Stomach (tissue), 4 donors: ENCODE measurements at regions not wholly inside any gene's neighbourhood (a gene's known extent, or its start where the extent isn't known, plus 50 kb on each side); places are given as distances from the start of the nearest gene placed in this dataset.

Source experiments
- CTCF ChIP-seq, 7 experiments: fragments of 450-650 bp in 4 of 7; fragments of 200-600 bp in 3 of 7; sonication (generic) in 3 of 7; IDR thresholded peaks; one replicate each; pipeline ENCODE4 v1.5.1; 2016 to 2019; ENCODE audit warnings: antibody characterized with exemption in 7 of 7, control low read depth in 2 of 7, mild to moderate bottlenecking in 1 of 7
- EP300 ChIP-seq: sonication (generic); formaldehyde crosslinking; IDR thresholded peaks from one replicate; pipeline ENCODE4 v1.6.1; 2017; ENCODE audit warnings: antibody characterized with exemption
- POLR2A ChIP-seq, 4 donors: fragments of 450-650 bp; IDR thresholded peaks; one replicate each; pipeline ENCODE4 v1.6.1; 2016; ENCODE audit warnings: antibody characterized with exemption in 4 of 4, control low read depth in 2 of 4, mild to moderate bottlenecking in 1 of 4, moderate library complexity in 1 of 4
- POLR2AphosphoS5 ChIP-seq, 3 donors: sonication (generic); formaldehyde crosslinking; IDR thresholded peaks; one replicate each; pipeline ENCODE4 v1.6.1; 2016; ENCODE audit warnings: antibody characterized with exemption in 3 of 3

- TF ChIP-seq POLR2A (IDR thresholded peaks at IDR 0.05) (no peak), CTCF (IDR thresholded peaks at IDR 0.05) (no peak), POLR2AphosphoS5 (IDR thresholded peaks at IDR 0.05) (no peak), EP300 (no peak)
Measured at GRCh38 chr13:58018865-58019264, 387.3 kb downstream of the PCDH17 start.
